ENCODE measurements at regions not wholly inside any gene's neighbourhood (a gene's known extent, or its start where the extent isn't known, plus 50 kb on each side); places are given as distances from the start of the nearest gene placed in this dataset.

DNA sequence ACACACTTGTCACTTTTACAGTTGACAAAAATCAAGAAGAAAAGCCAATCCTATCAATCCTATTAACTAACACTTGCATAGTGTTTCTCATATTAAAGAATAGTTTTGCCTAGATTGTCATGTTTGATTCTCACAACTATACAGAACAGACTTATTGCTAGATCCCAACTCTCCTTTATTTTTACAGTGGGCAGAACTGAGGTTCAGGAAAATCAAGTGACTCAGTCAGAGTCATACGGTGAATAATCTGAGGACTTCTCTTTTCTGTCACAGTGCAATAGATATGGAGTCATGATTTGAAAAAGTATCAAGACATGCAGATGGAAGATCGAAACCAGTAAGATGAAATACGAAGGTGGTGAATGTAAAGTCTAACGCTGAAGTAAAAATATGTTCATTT lies 195.1 kb upstream of the CITED2 start:
- H3K4me1 ChIP-seq, result peaks cover 6% of the 10 kb centered on the region
- no peak for TF ChIP-seq POLR2A (IDR thresholded peaks at IDR 0.05)
- TF ChIP-seq, protein P1, sequence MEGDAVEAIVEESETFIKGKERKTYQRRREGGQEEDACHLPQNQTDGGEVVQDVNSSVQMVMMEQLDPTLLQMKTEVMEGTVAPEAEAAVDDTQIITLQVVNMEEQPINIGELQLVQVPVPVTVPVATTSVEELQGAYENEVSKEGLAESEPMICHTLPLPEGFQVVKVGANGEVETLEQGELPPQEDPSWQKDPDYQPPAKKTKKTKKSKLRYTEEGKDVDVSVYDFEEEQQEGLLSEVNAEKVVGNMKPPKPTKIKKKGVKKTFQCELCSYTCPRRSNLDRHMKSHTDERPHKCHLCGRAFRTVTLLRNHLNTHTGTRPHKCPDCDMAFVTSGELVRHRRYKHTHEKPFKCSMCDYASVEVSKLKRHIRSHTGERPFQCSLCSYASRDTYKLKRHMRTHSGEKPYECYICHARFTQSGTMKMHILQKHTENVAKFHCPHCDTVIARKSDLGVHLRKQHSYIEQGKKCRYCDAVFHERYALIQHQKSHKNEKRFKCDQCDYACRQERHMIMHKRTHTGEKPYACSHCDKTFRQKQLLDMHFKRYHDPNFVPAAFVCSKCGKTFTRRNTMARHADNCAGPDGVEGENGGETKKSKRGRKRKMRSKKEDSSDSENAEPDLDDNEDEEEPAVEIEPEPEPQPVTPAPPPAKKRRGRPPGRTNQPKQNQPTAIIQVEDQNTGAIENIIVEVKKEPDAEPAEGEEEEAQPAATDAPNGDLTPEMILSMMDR (IDR thresholded peaks at IDR 0.05), result no peak
- H3K4me3 ChIP-seq, result no peak overlapping the region
- DNase-seq, result no peak
- H3K27me3 ChIP-seq, result no peaks in the 10 kb centered on the region
- H3K36me3 ChIP-seq (ENCODE audit: low read depth, missing control alignments), result no peaks in the 10 kb centered on the region
- intact Hi-C loops (cut with DNase I; ENCODE audit: low total_unique reads), result no loop called here
- no peak overlapping the region for H3K27ac ChIP-seq
- 91 to 93% methylated on average over 4 of the region's 4 CpGs for WGBS, 2 donors
- no peaks in the 10 kb centered on the region for H3K9me3 ChIP-seq

DNA sequence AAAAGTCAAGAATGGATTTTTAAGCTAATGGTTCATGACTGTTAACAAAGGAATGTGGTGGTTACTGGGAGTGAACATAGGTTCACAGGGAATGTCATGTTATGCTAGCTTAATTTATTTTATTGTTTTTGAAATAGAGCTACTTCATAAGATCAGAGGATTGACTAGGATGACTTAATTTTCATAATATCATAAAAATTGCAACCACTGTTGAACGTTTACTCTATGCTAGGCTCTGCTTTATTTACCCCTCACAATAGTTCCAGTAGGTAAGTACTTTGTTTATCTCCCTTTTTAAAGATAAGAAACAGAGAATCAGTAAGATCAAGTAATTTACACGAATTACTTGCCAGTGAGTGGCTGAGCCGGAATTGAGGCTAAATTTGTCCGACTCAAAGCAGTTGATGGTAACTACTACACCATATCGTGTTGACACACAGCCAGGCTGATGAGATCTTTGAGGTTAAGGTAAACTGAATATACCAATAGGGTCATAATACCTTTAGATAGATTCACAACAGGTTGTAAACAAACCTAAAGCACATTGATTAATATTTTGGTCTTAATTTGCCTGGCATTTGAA lies 194.6 kb upstream of the CITED2 start:
- Histone ChIP-seq H3K27me3 (no peaks in the 10 kb centered on the region), H3K4me3 (no peak overlapping the region), H3K9me3 (no peaks in the 10 kb centered on the region), H3K36me3 (ENCODE audit: low read depth, missing control alignments) (no peaks in the 10 kb centered on the region), H3K4me1 (peaks cover 10% of the 10 kb centered on the region), H3K27ac (no peak overlapping the region)
- 81 to 82% methylated on average over 5 of the region's 5 CpGs for WGBS, 2 donors
- intact Hi-C loops (cut with DNase I; ENCODE audit: low total_unique reads), result no loop called here
- TF ChIP-seq, protein P1 (IDR thresholded peaks at IDR 0.05), result no peak
- no peak for TF ChIP-seq POLR2A (IDR thresholded peaks at IDR 0.05)
- no peak for DNase-seq

DNA sequence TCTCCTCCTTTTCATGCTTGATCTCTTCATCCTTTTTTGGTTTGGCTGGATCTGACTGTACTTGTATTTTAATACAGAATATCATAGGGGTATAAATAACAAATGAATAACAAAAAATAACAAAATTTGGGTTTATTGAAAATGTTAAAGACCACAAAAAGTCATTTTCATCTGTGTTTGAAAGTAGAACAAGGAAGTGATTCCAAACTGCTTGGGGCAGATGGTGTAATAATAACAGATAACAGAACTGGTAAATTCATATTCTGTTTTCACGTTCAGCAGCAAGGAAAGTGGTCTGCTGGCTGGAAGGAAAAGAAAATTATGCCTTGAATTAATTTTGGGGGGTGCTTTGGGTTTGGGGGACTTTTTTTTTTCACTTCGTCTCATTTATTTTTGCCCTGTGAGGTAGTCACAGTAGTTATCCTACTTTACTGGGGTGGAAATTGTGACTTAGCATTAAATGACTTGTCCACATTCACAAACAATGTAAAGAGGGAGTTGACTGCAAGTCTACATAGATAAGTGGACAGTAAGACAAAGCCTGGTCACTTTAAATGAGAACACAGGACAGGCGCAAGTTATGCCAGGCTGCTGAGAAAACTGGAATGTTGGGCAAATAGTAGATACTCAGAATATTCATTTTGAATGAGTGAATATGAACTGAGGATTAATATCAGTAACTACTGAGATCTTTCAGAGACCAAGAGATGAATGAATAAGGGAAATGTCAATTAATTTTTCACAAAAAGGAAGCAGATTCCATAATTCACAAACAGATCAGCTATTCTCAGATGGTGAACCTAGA lies 193.9 kb upstream of the CITED2 start:
- H3K9me3 ChIP-seq, result no peaks in the 10 kb centered on the region
- no peak overlapping the region for H3K4me3 ChIP-seq
- no peaks in the 10 kb centered on the region for H3K36me3 ChIP-seq (ENCODE audit: low read depth, missing control alignments)
- no peaks in the 10 kb centered on the region for H3K27me3 ChIP-seq
- intact Hi-C loops (cut with DNase I; ENCODE audit: low total_unique reads), result no loop called here
- no peak for DNase-seq
- no peak overlapping the region for H3K27ac ChIP-seq
- TF ChIP-seq, protein P1 (IDR thresholded peaks at IDR 0.05), result no peak
- no peak for TF ChIP-seq POLR2A (IDR thresholded peaks at IDR 0.05)
- peaks cover 10% of the 10 kb centered on the region for H3K4me1 ChIP-seq
- 84 to 89% methylated on average over 3 of the region's 3 CpGs for WGBS, 2 donors

DNA sequence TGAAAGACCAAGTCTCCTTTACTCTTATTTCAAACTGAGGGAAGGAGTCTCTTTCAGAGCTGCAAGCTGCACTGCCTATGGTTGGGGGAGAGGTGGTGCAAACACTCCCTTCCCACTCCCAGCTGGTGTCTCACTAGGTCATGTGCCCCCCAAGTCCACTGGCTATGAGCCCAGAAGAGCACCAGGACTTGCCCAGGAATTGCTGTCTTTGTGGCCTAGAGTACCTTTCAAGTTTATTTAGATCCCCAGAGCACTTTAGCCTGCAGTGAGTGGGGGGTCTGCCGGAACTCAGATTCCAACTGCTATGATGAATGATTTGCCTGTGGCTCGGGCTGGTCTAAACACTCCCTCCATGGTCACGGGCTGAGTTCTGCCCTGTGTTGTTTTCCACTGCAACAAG lies 192.6 kb upstream of the CITED2 start:
- no peak overlapping the region for H3K27ac ChIP-seq
- no peaks in the 10 kb centered on the region for H3K36me3 ChIP-seq (ENCODE audit: low read depth, missing control alignments)
- no peaks in the 10 kb centered on the region for H3K9me3 ChIP-seq
- H3K4me3 ChIP-seq, result no peak overlapping the region
- DNase-seq, result no peak
- H3K27me3 ChIP-seq, result no peaks in the 10 kb centered on the region
- TF ChIP-seq, protein P1 (IDR thresholded peaks at IDR 0.05), result no peak
- 85 to 92% methylated on average over 3 of the region's 3 CpGs for WGBS, 2 donors
- intact Hi-C loops (cut with DNase I; ENCODE audit: low total_unique reads), result no loop called here
- H3K4me1 ChIP-seq, result peaks cover 10% of the 10 kb centered on the region

DNA sequence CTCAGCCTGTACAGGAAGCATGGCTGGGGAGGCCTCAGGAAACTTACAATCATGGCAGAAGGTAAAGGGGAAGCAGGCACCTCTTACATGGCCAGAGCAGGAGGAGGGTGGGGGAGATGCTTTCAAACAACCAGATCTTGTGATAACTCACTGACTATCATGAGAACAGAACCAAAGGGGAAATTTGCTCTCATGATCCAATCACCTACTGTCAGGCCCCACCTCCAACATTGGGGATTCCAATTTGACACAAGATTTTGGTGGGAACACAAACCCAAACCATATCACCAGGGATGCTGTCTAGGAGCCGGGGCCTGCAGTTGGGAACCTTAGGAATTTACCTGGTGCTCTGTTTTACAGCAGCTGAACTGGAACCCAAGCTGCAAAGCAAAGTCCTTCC lies 191.1 kb upstream of the CITED2 start:
- H3K4me3 ChIP-seq, result no peak overlapping the region
- H3K27me3 ChIP-seq, result no peaks in the 10 kb centered on the region
- peaks cover 10% of the 10 kb centered on the region for H3K4me1 ChIP-seq
- no peaks in the 10 kb centered on the region for H3K9me3 ChIP-seq
- H3K27ac ChIP-seq, result no peak overlapping the region
- no peak for DNase-seq
- no peaks in the 10 kb centered on the region for H3K36me3 ChIP-seq (ENCODE audit: low read depth, missing control alignments)
- 0% methylated on average over 1 of the region's 1 CpG for WGBS, 2 donors
- intact Hi-C loops (cut with DNase I; ENCODE audit: low total_unique reads), result no loop called here
- TF ChIP-seq POLR2A (IDR thresholded peaks at IDR 0.05), result no peak
- TF ChIP-seq, protein P1 (IDR thresholded peaks at IDR 0.05), result no peak
